ENCODE measurements at regions not wholly inside any gene's neighbourhood (a gene's known extent, or its start where the extent isn't known, plus 50 kb on each side); places are given as distances from the start of the nearest gene placed in this dataset.

GRCh38 chr15:92819278-92820235 is 80.6 kb upstream of the CHD2 start (continued):
- TF ChIP-seq GABPA (IDR thresholded peaks at IDR 0.05; ENCODE audit: borderline replicate concordance, insufficient read depth, low read length) (no peak), POU5F1 (IDR thresholded peaks at IDR 0.05; ENCODE audit: low read depth, low read length) (no peak), ATF3 (IDR thresholded peaks at IDR 0.05; ENCODE audit: insufficient read depth, low read depth, low read length) (no peak), YY1 (IDR thresholded peaks at IDR 0.05; ENCODE audit: low read depth, low read length) (no peak), EGR1 (IDR thresholded peaks at IDR 0.05; ENCODE audit: borderline replicate concordance, low read depth, low read length) (no peak), TBP (IDR thresholded peaks at IDR 0.05; ENCODE audit: low read depth, low read length) (no peak)
